PC-9 (cell line): ENCODE measurements at regions not wholly inside any gene's neighbourhood (a gene's known extent, or its start where the extent isn't known, plus 50 kb on each side); places are given as distances from the start of the nearest gene placed in this dataset.

Source experiments
- BruUV-seq: library from RNA; stranded (reverse); fragments of 400-500 nt; replicated peaks from 2 replicates; lab custom pipeline; 2021; lab: Mats Ljungman, UMichigan
- CTCF ChIA-PET: fragments of 300-600 bp; sonication (Branson Sonifier 250); formaldehyde crosslinking; loops from one replicate; lab custom pipeline; 2022; ENCODE audit warnings: antibody characterized with exemption; lab: Charles Lee
- POLR2A ChIA-PET: fragments of 300-600 bp; sonication (Branson Sonifier 250); formaldehyde crosslinking; loops from one replicate; lab custom pipeline; 2022; ENCODE audit warnings: antibody characterized with exemption; ENCODE audit not compliant: unreplicated experiment; lab: Charles Lee
- DNase-seq, 2 experiments: peaks; one replicate each; pipeline versions ENCODE4 v3.0.0 to v3.0.0-alpha.2; 2015 to 2022; ENCODE audit warnings: mixed read lengths in 1 of 2
- H2AFZ ChIP-seq: fragments of 200-600 bp; sonication (generic); 2 replicates; pipeline ENCODE4 v1.8.1; 2017; ENCODE audit warnings: antibody characterized with exemption
- H3F3A ChIP-seq: fragments of 200-600 bp; sonication (generic); 2 replicates; pipeline ENCODE4 v1.8.1; 2017; ENCODE audit warnings: antibody characterized with exemption, mild to moderate bottlenecking, low read depth; ENCODE audit not compliant: insufficient read depth
- H3K27ac ChIP-seq: fragments of 200-600 bp; sonication (generic); 2 replicates; pipeline ENCODE4 v1.6.1; 2016; ENCODE audit warnings: mixed run types
- H3K27me3 ChIP-seq: fragments of 200-600 bp; sonication (generic); 2 replicates; pipeline ENCODE4 v1.6.1; 2016; ENCODE audit warnings: low read depth, mixed run types; ENCODE audit not compliant: insufficient read depth
- H3K36me3 ChIP-seq: fragments of 200-600 bp; sonication (generic); 2 replicates; pipeline ENCODE4 v1.6.1; 2016; ENCODE audit warnings: low read depth, mixed run types
- H3K4me1 ChIP-seq: fragments of 200-600 bp; sonication (generic); replicated peaks from 2 replicates; pipeline ENCODE4 v1.6.1; 2016; ENCODE audit warnings: mixed run types; ENCODE audit not compliant: insufficient read depth
- H3K4me2 ChIP-seq: fragments of 200-600 bp; sonication (generic); 2 replicates; pipeline ENCODE4 v1.6.1; 2017; ENCODE audit warnings: mixed run types
- H3K4me3 ChIP-seq: fragments of 200-600 bp; sonication (generic); 2 replicates; pipeline ENCODE4 v1.6.1; 2016; ENCODE audit warnings: mixed run types
- H3K79me2 ChIP-seq: fragments of 200-600 bp; sonication (generic); 2 replicates; pipeline ENCODE4 v1.6.1; 2017; ENCODE audit warnings: low read depth, mixed run types
- H3K9me2 ChIP-seq: fragments of 200-600 bp; sonication (generic); 2 replicates; pipeline ENCODE4 v1.8.1; 2017; ENCODE audit warnings: mild to moderate bottlenecking; ENCODE audit not compliant: insufficient read depth
- H3K9me3 ChIP-seq: fragments of 200-600 bp; sonication (generic); 2 replicates; pipeline ENCODE4 v1.8.1; 2016; ENCODE audit warnings: low read depth; ENCODE audit not compliant: insufficient read depth
- H4K20me1 ChIP-seq: fragments of 200-600 bp; sonication (generic); 2 replicates; pipeline ENCODE4 v1.8.1; 2017; ENCODE audit not compliant: insufficient read depth
- EZH2 ChIP-seq: fragments of 200-600 bp; sonication (generic); IDR thresholded peaks from 2 replicates; pipeline ENCODE4 v1.8.0; 2017; ENCODE audit warnings: antibody characterized with exemption, low read depth
- intact Hi-C: fragments of 100-400 bp; cut with micrococcal nuclease; formaldehyde crosslinking; loops from one replicate; pipeline ENCODE4 v1.10.0; 2022; ENCODE audit not compliant: unreplicated experiment
- TF ChIP-seq, protein P1 (sequence below): fragments of 200-600 bp; sonication (generic); conservative IDR thresholded peaks from 2 replicates; pipeline ENCODE4 v1.6.1; 2017; ENCODE audit warnings: mixed run types, antibody characterized with exemption, mild to moderate bottlenecking, moderate library complexity

DNA sequence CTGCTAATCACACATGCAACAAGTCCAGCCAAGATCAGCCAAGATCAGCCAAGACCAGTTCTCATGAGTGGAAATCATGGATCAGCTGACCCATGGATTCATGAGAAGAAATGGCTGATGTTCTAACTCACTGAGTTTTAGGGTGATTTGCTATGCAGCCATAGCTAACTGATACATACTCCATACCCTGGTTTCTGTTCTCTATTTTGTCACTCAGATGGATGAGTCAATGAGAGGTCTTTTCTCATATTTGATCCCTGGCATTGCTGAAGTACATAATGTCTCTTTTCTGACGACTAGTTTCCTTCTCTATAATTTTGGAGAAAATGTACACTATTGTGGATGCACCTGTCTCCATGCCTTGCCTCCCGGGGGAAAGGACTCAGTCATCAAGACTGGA is 118.4 kb upstream of the LY86 start:
- H3K4me2 ChIP-seq, result no peak overlapping the region
- H3F3A ChIP-seq, result no peaks in the 10 kb centered on the region
- H3K9me3 ChIP-seq, result no peaks in the 10 kb centered on the region
- POLR2A ChIA-PET, result no interaction called here
- H3K79me2 ChIP-seq, result no peaks in the 10 kb centered on the region
- H3K27me3 ChIP-seq, result no peaks in the 10 kb centered on the region
- no peak overlapping the region for H3K4me3 ChIP-seq
- H2AFZ ChIP-seq, result no peak overlapping the region
- H3K9me2 ChIP-seq, result no peaks in the 10 kb centered on the region
- TF ChIP-seq, protein P1, sequence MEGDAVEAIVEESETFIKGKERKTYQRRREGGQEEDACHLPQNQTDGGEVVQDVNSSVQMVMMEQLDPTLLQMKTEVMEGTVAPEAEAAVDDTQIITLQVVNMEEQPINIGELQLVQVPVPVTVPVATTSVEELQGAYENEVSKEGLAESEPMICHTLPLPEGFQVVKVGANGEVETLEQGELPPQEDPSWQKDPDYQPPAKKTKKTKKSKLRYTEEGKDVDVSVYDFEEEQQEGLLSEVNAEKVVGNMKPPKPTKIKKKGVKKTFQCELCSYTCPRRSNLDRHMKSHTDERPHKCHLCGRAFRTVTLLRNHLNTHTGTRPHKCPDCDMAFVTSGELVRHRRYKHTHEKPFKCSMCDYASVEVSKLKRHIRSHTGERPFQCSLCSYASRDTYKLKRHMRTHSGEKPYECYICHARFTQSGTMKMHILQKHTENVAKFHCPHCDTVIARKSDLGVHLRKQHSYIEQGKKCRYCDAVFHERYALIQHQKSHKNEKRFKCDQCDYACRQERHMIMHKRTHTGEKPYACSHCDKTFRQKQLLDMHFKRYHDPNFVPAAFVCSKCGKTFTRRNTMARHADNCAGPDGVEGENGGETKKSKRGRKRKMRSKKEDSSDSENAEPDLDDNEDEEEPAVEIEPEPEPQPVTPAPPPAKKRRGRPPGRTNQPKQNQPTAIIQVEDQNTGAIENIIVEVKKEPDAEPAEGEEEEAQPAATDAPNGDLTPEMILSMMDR, result no peak
- no peaks in the 10 kb centered on the region for H3K36me3 ChIP-seq
- DNase-seq, result no peak
- H3K4me1 ChIP-seq, result no peaks in the 10 kb centered on the region
- CTCF ChIA-PET, result no interaction called here
- BruUV-seq, result no TSS peak
- intact Hi-C loops, result no loop called here
- H3K27ac ChIP-seq, result no peak overlapping the region
- no peaks in the 10 kb centered on the region for H4K20me1 ChIP-seq

DNA sequence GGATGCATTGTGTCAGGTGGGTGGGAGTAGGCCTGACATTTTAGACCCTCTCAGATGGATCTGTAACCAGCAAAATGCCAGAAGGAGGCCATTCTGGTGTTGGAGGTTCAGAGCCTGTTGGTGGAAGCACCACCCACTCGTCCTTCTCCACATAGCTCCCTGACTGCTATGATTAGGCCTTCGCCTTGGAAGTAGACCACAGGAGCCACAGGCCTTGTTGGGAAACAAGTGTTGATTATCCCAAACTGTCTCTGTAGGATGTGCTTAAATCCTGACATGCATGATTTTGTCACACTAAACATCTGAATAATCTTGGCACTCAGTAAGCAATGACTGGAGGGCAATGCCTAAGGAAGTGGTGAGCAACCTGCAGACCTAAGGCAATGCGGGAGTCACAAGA is 117.2 kb upstream of the LY86 start:
- H3K4me3 ChIP-seq, result no peak overlapping the region
- no peaks in the 10 kb centered on the region for H3K9me3 ChIP-seq
- ChIA-PET POLR2A (no interaction called here), CTCF (no interaction called here)
- H3K36me3 ChIP-seq, result no peaks in the 10 kb centered on the region
- H2AFZ ChIP-seq, result no peak overlapping the region
- DNase-seq, result no peak
- no peak overlapping the region for H3K27ac ChIP-seq
- H3K4me1 ChIP-seq, result no peaks in the 10 kb centered on the region
- intact Hi-C loops, result no loop called here
- H3K4me2 ChIP-seq, result no peak overlapping the region
- H4K20me1 ChIP-seq, result no peaks in the 10 kb centered on the region
- TF ChIP-seq EZH2, result no peak
- TF ChIP-seq, protein P1, result no peak
- BruUV-seq, result no TSS peak
- no peaks in the 10 kb centered on the region for H3K27me3 ChIP-seq
- H3F3A ChIP-seq, result no peaks in the 10 kb centered on the region
- H3K9me2 ChIP-seq, result no peaks in the 10 kb centered on the region
- H3K79me2 ChIP-seq, result no peaks in the 10 kb centered on the region

DNA sequence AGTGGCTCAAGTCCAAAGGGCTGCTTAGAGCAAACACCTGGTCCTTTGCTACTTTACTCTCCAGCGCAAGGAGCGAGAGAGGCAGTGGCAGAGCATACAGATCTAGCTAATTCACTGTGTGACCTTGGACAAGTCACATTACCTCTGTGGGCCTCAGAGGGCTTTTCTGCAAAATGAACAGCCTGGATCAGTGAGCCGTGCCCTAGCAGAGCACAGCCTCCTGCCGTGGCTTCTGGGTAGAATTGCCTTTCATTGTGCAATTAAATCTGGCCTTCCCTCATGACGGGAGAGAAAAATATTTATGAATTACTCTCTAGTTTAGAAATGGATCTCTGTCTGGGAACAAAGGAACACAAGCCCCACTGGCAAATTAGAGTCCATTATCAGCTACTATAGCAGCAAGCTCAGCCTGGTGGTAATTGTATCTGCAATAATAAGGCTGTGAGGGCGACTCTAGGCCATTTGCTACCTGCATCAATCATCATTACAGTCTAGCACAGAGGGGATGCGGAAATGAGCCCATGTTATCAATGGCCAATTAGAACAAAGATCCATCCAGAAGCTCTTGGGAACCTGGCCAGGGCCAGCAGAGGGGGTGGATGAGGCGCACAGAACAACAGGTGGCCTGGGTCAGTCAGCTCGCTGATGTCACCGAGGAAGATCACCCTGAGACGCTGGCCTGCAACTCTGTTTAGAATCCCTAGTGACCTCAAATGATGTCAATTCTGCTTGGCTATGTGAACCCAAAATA is 114.2 kb upstream of the LY86 start:
- Histone ChIP-seq H3K27ac (no peak overlapping the region), H3K27me3 (no peaks in the 10 kb centered on the region; the same call in 1 of the 2 replicates), H3K79me2 (no peaks in the 10 kb centered on the region), H3F3A (no peaks in the 10 kb centered on the region), H3K4me3 (no peak overlapping the region), H3K36me3 (no peaks in the 10 kb centered on the region), H4K20me1 (no peaks in the 10 kb centered on the region), H3K4me1 (no peaks in the 10 kb centered on the region), H2AFZ (no peak overlapping the region), H3K9me3 (no peaks in the 10 kb centered on the region), H3K9me2 (no peaks in the 10 kb centered on the region), H3K4me2 (no peak overlapping the region)
- no TSS peak for BruUV-seq
- TF ChIP-seq, protein P1, result no peak
- TF ChIP-seq EZH2, result no peak
- POLR2A ChIA-PET, result no interaction called here
- CTCF ChIA-PET, result no interaction called here
- intact Hi-C loops, result no loop called here
- DNase-seq, result no peak
